GM21576 (cell line): ENCODE measurements at regions not wholly inside any gene's neighbourhood (a gene's known extent, or its start where the extent isn't known, plus 50 kb on each side); places are given as distances from the start of the nearest gene placed in this dataset.

Experiments used
- ATAC-seq: cut with Tn5 transposase; IDR thresholded peaks from one replicate; pipeline ENCODE4 v1.9.1; 2021; ENCODE audit warnings: mild to moderate bottlenecking, moderate library complexity; ENCODE audit not compliant: unreplicated experiment

DNA sequence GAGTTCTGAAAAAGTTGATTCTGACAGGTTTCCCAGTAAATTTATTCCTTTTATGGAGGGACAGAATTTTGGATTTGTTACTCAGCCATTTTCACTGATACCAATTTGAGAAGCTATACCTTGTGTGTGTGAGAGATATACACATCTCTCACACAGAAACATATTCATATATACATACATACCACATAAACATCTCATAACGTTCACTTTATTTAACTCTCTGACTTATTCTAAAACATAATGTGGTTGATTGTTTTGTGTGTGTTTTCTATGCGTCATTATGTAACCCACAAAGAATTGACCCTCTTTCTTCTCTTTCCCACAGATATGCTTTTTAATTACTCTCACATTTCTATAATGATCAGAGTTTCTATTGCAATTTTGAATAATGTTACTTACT, 570.8 kb upstream of the TLE4 start:
- ATAC-seq, result no peak

DNA sequence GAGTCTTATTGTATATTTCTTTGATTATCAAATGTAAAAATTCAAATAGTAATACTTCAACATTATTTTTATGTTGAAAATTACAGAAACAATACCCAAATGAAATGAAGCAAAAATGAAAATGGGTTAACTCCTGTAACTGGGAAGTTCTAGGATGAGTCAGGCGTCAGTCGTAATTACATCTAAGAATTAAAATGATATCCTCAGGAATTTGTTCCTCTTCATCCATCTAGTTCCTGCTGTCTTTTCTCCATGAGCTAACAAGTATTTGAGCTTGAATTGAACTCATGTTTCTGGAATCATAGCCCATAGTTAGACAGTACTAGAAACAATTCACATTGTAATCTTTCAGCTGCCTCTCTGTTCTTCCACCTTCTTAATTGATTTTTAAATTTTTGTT, 568.3 kb upstream of the TLE4 start:
- no peak for ATAC-seq

DNA sequence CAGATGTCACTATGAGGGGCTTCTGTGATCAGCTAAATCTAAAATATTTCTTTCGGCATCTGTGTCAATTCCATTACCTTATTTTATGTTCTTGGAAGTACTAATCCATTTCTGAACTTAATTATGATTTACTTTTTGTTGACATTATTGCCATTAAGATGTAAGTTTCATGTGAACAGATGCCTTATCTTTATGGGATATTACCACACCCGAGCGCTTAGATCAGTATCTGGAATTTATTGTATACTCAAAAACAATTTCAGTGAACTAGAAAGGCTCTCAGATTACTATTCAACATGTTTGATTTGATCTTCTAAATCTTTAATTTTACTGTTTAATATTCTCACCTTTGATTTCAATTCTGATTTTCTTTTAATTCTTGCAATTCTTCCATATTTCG, 567.7 kb upstream of the TLE4 start:
- ATAC-seq, result no peak

DNA sequence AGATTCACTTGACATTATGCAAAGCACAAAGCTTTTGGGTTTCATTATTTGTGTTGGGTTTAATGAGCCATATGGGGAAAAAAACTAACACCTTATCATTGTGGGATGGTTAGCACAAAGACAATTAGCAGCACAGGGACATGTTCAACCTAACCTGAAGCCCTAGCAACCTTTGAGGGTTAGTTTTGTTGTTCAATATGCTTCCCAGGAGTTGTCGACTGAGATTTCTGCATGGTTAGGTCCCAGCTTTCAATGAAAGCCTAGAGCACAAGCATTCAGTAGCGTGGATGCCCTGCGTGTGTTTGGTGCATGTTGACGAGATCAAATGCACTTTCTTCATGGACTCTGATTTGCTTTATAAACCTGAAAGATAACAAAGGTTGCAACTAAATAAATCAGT, 565.2 kb upstream of the TLE4 start:
- ATAC-seq, result no peak

DNA sequence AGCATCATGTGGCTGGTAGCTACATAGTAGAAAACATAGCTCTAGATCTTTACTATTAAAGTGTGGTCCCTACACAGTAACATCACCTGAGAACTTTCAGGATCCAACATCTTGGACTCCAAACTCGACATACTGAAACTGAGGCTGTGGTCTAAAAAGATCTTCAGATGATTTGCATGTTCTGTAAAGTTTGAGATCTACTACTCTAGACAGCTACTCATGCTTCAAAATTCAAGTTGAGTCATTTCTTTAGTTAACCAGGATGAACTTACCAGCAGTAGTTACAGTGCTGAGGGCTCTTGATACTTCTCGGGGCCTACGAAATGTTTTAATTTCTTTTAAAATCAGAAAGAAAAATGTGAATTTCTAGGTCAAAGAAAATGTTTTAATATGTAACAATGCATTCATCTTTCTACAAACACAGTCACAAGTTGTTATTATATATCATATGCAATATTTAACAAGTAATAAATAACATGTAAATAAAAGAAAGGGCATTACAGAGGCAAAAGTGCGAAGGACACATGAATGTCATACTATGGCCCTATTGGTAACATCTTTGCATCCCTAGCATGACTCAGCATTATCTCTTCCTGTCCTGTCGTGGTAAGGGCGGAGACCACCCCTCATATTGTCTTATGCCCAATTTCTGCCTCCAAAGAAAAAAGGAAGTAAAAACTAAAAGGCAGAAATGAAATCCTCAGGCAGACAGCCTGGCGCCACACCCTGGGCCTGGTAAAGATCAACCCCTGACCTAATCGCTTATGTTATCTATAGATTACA, 563.9 kb upstream of the TLE4 start:
- peak; percentile 93 for ATAC-seq

DNA sequence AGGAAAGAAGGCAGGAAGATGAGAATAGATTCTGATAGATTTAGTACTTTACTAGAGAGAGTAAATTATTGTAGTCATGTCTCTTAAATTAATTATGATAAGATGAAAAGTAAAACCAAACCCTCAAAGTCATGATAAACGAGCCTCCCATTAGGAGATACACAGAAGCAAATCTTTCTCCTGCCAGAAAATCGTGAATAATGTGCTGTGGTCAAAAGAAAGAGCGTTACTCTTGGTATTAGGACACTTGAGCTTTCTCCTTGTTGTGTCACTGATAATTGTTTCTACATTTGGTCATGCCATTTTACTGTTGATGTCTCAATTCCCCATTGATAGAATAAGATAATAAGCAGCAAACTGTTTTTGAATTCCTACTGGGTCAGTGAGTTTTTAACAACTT, 562.8 kb upstream of the TLE4 start:
- no peak for ATAC-seq

DNA sequence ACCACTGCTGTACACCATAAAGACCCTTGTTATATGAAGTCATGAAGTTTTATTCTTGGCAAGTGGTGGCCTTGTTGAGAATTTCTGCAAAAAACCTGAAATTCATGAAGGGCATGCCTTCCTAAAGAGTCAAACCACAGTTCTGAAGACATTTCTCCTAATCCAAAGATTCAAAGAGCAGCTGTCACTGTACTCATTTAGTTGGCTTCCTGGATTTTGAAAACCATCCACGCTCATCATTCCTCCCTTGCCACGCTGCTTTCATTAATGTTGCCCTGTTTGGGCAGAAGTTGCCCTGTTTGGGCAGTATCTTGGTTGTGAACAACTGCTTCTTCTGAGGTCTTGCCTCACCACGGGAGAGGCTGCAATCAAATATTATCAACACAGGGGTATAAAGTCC, 560.3 kb upstream of the TLE4 start:
- no peak for ATAC-seq

DNA sequence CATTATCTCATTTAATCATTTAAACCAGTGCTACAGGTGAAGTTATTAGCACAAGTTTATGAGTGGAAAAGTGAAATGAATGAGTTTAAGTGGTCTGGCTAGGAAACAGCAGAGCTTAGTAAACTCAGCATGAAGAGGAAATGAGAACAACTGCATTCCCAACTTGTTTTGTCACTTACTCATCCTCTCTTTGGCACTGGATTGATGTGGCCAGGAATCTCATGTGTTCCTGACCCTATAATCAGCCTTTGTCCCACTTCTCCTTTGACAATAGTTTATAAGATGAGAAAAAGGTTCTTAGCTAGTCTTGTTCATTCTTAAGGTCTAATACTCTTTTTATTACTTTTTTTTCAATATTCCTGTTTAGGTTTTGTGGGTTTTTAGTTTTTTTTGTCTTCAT, 559.2 kb upstream of the TLE4 start:
- no peak for ATAC-seq

DNA sequence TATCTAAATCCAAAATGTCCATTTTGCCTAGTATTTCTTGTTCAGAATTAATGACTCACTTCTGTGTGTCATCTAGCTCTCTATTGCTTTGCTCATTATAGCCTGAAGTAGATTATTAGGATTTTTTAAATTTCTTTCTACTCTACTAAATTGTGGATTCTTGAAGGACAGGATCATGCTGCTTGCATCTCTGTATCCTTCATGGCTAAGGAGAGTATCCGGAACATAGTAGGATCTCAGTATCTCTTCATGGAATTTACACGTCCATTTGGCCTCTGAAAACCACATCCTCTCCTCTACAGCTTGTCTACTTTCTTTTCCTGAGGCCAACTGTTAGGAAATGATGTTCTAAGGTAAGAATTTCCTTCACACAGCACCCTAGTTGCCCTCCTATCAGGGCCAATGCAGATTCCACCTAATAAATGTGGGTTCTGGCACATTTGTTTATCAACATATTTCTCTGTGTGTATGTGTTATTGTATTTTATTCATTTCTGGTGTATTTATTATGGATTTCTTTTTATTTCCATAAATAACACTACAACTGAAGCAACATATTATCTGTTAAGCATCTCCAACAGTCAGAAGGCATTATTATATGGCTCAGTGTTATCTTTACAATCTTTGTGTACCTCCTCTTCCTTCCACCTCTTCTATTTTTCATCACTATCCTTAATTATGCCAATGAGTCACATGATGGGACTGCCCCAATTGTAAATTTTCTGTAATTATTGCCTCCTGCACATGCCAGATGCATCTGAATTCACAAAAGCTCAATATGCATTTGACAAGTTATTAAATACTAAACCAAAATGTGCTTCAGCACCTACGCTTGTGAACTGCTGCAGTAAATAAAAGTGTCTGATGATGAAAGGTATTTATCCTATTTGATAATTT, 557.8 kb upstream of the TLE4 start:
- ATAC-seq, result no peak

DNA sequence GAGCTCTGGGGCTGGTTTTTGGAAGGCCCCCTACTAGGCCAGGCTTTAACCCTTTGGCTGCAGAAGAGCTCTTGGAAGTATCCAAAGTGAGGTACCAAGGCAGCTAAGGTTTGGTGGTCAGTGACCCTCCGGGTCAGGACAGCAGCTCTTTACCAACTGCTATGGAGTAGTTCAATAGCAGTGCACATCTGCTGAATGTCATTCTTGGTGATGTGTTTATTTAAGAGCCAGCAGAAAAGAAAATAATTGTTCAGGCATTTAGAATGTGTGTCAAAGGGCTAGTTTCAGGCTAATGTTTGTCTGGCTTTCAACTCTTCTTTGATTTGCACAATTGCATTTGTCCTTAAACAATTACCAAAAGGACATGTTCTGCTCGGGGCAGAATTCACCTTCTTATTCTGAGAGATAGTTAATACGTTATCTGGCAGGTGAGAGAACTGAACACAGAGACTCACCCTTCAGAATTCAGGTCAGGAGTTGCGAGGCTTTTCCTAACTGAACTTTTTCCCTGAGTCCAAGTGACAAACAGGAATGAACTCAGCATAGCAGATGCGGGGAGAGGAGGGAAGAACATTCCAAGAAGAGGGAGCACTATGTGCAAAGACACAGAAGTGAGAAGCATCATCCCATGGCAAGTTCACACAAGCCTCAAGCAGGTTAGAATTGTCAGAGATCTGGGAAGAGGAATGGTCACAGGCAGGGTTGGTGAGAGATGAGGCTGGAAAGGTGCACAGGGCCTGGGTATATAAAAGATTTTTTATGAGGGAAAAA, 556.7 kb upstream of the TLE4 start:
- no peak for ATAC-seq

DNA sequence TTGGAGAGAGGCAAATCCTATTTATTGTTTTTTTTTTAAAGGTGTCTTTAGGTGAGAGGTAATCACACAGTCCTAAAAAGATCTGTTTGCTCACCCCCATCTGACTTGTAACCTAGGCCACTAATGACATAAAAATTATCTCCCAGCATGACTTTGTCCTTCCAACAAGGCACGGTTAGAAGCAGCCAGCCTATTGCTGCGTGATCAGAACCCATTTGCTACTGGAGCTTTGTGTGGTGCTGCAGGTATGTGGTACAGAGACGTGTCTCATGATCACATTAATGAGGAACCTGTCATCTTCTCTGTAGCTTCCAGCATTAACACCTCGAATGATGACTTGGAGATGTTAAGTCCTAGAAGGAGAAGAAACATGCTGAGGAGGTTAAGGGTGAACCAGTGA, 555.8 kb upstream of the TLE4 start:
- no peak for ATAC-seq

DNA sequence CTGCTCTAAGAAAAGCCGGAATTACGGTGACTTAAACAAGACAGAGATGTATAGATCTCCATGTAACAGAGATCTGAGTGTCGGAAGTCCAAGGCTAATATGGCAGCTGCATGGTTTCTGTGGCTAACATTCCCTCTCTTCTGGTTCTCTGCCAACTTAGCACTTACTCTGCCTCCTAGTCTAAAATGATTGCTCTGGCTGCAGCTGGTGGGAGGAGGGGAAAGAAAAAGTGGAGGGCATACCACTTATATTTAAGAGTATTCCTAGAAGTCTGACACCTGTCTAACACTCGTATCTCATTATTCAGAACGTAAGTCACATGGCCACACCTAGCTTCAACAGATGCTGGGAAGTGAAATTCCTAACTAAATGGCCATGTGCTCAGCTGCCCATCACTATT, 551.5 kb upstream of the TLE4 start:
- ATAC-seq, result no peak

DNA sequence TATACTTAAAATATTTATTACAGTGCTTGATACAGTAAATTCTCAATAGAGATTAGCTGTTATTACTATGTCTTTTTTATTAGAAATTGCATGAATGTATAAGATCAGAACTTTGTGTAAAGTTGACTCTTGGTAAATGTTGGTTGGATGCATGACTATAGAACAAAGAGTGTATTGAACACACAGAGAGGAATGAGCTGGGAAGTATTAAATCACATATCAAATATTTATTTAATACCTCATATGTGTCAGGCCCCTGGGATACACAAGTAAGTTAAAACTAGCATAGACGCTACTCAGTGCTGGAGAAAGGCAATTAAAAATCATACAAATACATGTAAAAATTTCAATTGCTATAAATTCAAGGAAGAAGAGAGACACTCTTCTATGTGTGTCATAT, 550.7 kb upstream of the TLE4 start:
- no peak for ATAC-seq

DNA sequence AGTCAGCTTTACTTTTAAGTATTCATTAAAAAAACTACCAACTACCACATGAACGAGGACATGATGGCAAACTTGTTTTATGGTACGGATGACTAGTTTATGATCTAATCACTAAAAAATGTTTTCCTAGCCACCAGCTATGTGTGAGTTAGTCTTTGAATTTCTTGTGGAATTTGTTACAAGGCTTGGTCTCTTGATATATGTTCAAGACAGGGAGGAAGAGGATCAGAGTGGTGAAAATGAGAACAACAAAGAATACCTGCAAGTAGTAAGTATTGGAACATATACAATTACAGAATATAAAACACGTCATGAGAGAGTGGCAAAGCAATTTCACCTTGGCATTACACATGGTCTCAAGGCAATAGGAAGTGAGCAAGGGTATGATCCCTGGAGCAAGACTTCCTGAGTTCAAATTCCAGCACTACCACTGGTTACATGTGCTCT, 548.6 kb upstream of the TLE4 start:
- ATAC-seq, result no peak

DNA sequence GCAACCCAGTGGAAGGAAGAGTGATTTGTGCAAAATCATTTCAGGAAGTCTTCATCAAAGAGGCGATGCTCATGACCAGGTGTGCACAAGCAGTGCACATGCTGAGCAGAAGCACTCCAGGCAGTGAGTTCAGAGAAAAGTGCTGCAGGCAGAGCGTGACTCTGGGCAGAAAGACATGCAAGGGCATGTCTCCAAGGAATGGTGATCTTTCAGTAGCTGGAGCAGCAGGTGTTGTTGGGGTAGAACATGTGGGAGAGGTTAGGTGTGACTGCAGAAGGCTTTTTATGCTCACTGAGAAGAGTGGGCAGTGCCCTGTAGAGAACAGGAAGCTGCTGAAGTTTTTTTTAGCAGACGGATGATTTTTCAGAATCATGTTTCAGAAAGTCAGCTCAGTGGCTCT, 545.4 kb upstream of the TLE4 start:
- peak; percentile 61 for ATAC-seq

DNA sequence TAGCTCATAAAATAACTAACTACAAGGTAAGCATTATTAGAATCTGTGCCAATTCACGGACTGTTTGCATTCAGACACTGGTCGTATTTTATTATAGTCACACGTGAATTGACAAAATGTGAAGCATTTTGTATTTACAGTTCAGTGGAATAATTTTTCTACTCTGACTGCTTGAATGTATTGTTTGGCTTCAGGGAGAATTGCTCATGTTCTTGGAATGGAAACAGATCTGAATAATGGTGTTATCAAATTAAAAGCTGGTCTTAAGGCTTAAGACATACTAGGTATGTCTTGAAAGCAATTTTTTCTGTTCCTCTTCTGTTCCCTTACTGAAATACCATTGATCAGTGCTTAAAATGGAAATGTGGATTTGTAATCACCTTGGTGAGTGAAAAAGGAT, 543.7 kb upstream of the TLE4 start:
- ATAC-seq, result no peak

DNA sequence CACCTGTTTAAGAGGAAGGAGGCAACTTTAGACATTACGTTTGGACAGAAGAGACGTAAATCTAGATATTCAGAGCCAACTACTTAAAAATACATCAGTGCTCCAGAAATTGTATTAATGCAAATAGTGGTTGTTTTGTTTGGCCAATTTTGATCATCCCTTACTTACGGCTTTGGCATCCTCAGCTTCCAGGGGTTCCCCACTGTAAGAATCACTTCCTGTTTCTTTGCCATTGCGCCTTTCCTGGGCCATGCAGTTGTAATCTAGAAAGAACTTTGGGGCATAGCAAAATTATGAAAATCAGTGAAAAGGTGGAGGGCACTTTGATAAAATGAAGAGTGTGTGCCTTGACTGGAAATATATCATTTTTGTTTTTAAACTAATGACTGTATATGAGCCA, 537.2 kb upstream of the TLE4 start:
- ATAC-seq, result no peak

DNA sequence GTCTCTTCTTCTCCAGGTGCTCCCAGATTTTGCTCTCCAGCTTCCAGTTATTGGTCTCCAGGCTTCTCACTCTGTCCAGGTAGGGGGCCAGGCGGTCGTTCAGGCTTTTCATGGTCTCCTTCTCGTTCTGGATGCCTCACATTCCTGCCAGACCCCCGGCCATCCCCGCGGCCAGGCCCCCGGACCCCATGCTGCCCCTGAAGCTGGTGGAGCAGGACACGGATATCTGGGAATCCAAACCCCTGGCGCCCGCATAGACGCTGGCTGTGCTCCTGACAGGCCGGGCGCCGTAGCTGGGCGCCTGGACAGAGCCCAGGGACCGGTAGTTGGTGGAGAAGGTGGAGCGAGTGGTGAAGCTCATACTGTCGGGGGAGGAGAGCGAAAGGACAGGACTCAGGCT, 534.4 kb upstream of the TLE4 start:
- no peak for ATAC-seq

DNA sequence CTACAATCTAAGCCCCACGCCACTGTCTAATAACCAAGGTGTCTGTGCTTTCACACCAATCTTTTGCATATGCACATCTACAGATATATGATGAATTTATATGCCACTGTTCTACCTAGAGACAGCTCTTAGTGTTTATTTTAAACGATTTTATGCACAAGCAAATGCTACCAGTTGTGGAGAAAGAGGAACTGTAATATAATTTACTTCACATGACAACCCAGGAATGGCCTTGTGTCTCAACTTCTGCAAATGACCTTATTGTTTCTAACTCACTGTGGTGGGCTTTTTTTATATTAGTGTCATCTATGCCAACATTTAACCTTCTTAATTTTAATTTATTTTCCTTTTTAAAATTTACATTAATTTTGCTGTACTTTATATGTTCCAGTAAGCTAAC, 531.1 kb upstream of the TLE4 start:
- ATAC-seq, result no peak

DNA sequence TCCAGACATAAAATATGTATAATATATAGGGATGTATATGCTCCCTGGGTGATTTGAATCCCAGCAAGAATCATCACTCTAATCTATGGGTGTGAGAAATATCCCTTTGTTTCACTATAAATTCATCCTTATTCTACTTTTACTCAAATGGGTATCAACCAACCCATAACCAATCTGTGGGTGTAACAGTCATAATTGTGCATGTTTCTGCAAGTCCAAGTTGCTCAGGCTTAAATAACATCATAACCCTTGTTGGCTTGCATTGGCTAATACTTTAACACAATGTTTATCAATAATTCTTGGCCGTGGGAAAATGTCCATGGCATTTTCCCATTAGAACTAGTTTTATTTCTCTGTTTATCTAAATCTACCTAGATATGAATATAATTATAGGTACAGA, 530.5 kb upstream of the TLE4 start:
- ATAC-seq, result no peak

DNA sequence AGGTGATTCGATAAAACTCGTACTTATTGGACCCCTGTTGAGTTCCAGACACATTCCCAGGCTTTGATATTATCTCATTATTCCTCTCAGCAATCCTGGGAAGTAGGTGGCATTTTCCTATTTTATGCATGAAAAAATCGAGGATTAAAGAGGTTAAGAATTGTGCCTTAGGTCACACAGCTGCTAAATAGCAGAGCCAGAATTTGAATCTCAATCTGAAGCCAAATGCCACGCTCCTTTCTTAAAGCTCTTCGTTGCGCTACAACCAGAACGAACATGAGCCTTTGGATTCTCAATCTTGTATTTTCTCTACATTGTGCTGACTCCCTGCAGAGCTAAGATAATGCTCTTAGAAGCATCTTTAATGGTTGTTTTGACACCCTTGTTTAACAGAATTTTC, 527.8 kb upstream of the TLE4 start:
- ATAC-seq, result no peak

DNA sequence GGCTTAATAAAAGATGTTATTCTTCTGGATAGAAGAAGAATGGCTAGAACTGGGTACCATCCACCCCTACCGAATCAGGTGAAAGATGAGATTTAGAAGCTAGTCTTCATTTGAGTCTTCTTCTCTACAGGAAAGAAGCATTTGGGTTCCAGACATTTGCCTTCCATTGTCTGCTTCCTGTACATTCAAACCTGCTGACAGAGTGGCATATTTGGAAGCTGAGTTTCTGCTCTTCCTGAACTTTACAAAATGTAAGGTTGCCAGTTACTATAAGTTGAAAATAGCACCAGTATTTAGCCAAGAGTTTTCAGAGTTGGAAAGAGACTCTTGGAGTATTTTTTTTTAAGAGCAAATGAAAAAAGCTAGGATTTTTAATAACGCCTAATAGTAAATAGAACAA, 525.4 kb upstream of the TLE4 start:
- ATAC-seq, result no peak
